ENCODE measurements at regions not wholly inside any gene's neighbourhood (a gene's known extent, or its start where the extent isn't known, plus 50 kb on each side); places are given as distances from the start of the nearest gene placed in this dataset.
A peak's percentile ranks its signal among the peaks of the same experiment; 100 is the strongest.

GRCh38 chr15:35691891-35692867, 146.2 kb upstream of the DPH6 start:
- H3K4me3 ChIP-seq (ENCODE audit: low read depth, low read length), result no peak overlapping the region
- DNase-seq, result peak; percentile 37
- peak overlapping the region; percentile 99 for H3K27ac ChIP-seq
- in situ Hi-C loops (cut with HindIII; ENCODE audit: low pct_ligation_motif_present, low sequenced_read_pairs), result no loop called here
- no peaks in the 10 kb centered on the region for H3K36me3 ChIP-seq (replicated peaks)
- TF ChIP-seq CTCF (IDR thresholded peaks at IDR 0.05; ENCODE audit: low read depth, low read length, missing control alignments), result no peak
- H3K27me3 ChIP-seq (replicated peaks), result no peaks in the 10 kb centered on the region

- no peak overlapping the region for H3K4me3 ChIP-seq (ENCODE audit: low read depth, low read length)
- in situ Hi-C loops (cut with HindIII; ENCODE audit: low pct_ligation_motif_present, low sequenced_read_pairs), result no loop called here
- DNase-seq, result peak; percentile 38
- H3K27ac ChIP-seq, result peak overlapping the region; percentile 99
- no peaks in the 10 kb centered on the region for H3K27me3 ChIP-seq (replicated peaks)
- no peaks in the 10 kb centered on the region for H3K36me3 ChIP-seq (replicated peaks)
- TF ChIP-seq CTCF (IDR thresholded peaks at IDR 0.05; ENCODE audit: low read depth, low read length, missing control alignments), result no peak
Observed at GRCh38 chr15:35693286-35693685, 147.3 kb upstream of the DPH6 start.

GRCh38 chr15:35693886-35694285, 147.9 kb upstream of the DPH6 start:
- no peak for TF ChIP-seq CTCF (IDR thresholded peaks at IDR 0.05; ENCODE audit: low read depth, low read length, missing control alignments)
- in situ Hi-C loops (cut with HindIII; ENCODE audit: low pct_ligation_motif_present, low sequenced_read_pairs), result no loop called here

GRCh38 chr15:35695003-35695402, 149.0 kb upstream of the DPH6 start:
- in situ Hi-C loops (cut with HindIII; ENCODE audit: low pct_ligation_motif_present, low sequenced_read_pairs), result no loop called here
- H3K4me3 ChIP-seq (ENCODE audit: low read depth, low read length), result no peak overlapping the region
- no peaks in the 10 kb centered on the region for H3K36me3 ChIP-seq (replicated peaks)
- no peak for TF ChIP-seq CTCF (IDR thresholded peaks at IDR 0.05; ENCODE audit: low read depth, low read length, missing control alignments)
- DNase-seq, result no peak
- no peak overlapping the region for H3K27ac ChIP-seq
- H3K27me3 ChIP-seq (replicated peaks), result no peaks in the 10 kb centered on the region

More at GRCh38 chr15:35693886-35694285, 147.9 kb upstream of the DPH6 start:
- no peak overlapping the region for H3K4me3 ChIP-seq (ENCODE audit: low read depth, low read length)
- no peaks in the 10 kb centered on the region for H3K36me3 ChIP-seq (replicated peaks)
- peak overlapping the region; percentile 99 for H3K27ac ChIP-seq
- no peaks in the 10 kb centered on the region for H3K27me3 ChIP-seq (replicated peaks)
- no peak for DNase-seq

- no peak for TF ChIP-seq CTCF (IDR thresholded peaks at IDR 0.05; ENCODE audit: low read depth, low read length, missing control alignments)
- H3K4me3 ChIP-seq (ENCODE audit: low read depth, low read length), result no peak overlapping the region
- in situ Hi-C loops (cut with HindIII; ENCODE audit: low pct_ligation_motif_present, low sequenced_read_pairs), result no loop called here
- no peaks in the 10 kb centered on the region for H3K27me3 ChIP-seq (replicated peaks)
- peak; percentile 91 for DNase-seq
- H3K36me3 ChIP-seq (replicated peaks), result no peaks in the 10 kb centered on the region
- H3K27ac ChIP-seq, result peak overlapping the region; percentile 87
Observed at GRCh38 chr15:35696767-35697231, 150.8 kb upstream of the DPH6 start.

Measured in brain microvascular endothelial cell (primary cell).